HG02678 (cell line): ENCODE measurements at regions not wholly inside any gene's neighbourhood (a gene's known extent, or its start where the extent isn't known, plus 50 kb on each side); places are given as distances from the start of the nearest gene placed in this dataset.
A peak's percentile ranks its signal among the peaks of the same experiment; 100 is the strongest.
"Not testable (repeated sequence)": the region's sequence is repeated elsewhere in the genome, so short reads cannot be mapped to it uniquely, and the experiment has no call there.

ENCODE experiments used
- ATAC-seq: cut with Tn5 transposase; IDR thresholded peaks from one replicate; pipeline ENCODE4 v1.9.1; 2021; ENCODE audit warnings: mild to moderate bottlenecking, moderate library complexity; ENCODE audit not compliant: unreplicated experiment

DNA sequence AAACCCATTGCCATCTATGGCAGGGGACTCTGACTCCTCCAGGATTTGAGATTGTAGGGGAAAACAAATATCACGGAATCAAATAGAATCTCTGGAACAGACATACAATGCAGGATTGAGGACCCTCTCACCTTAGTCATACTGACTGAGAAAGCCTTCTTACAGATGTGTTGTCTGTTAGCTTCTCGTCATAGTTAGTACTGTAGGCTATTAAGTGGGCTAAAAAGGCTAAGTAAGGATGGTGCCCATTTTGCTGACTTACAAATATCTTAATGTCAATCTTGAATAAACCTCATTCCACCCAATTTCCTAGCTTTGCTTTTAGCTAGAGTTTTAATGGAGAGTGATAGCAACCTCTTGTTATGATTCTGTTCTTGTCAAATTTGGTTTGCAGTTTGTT, 352.4 kb downstream of the QKI start:
- no peak for ATAC-seq

DNA sequence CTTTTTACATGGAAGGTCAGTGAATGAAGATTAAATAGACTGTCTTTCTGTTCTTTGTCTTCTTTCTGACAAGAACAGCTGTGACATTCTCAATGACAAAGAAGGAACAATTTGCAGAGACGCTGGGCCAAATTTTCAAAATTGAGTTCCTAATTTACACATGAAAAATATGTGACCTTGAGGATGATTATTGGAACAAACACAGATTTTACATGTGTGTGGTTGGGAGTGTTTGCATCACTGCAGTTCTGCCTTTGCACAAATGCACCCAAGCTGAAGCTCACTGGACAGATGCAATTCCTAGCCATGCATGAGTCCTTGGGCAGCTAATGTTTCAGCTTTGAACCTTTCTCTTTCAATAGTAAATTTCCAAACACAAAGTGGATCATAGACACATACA, 350.8 kb downstream of the QKI start:
- no peak for ATAC-seq

DNA sequence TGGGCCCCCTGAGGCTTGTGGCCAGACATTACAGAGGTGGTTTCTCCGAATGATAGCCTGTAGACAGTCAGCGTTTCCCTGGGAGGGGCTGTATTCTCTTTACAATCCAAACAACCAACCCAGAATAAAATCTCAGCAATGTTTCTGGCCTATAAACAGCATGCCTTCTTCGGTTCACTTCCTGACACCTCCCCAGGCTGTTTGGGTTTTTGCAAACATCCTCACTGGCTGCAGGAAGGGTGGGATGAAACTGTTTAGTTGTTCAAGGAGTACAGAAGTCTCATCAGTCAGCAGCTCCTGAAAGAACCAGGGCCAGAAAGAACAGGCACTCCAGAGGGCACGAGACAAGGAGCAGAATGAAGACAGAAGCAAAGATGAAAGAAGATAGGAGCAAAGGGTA, 350.0 kb downstream of the QKI start:
- no peak for ATAC-seq

DNA sequence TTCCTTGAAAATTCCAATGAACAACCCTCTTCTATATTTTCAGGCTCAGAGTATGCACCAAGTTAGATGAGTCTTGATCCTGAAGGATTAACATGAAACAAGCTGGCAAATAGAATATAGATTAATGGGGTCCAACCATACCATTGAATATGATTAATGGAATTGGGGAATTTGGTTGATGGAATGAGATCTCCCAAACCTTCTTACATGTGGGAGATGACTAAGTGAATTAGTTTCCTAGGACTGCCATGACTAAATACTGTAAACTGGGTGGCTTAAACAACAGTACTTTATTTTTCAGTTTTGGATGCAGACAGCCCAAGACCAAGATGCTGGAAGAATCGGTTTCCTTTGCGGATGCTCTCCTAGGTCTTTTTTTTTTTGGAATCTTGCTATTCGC, 347.0 kb downstream of the QKI start:
- ATAC-seq = no peak

DNA sequence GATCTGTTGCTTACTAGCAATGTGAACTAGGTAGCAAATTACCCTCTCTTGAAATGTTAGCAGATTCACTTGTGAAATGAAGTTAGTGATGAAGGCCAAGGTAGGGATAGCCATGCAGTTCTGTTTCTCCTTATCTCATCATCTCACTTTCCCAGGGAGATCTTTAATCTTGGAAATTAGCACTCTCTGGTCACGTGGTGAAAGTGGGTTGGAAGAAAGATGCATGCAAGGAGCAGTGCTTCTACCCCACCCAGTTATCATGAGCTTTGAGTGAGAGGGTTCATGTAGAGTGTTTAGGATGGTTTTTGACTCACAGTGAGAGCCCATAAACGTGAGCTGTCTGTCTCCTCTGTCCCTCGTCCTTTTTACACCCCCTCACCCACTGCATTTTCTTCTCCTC, 346.3 kb downstream of the QKI start:
- ATAC-seq = no peak

GRCh38 chr6:163759542-163759941, 345.0 kb downstream of the QKI start:
- no peak for ATAC-seq

DNA sequence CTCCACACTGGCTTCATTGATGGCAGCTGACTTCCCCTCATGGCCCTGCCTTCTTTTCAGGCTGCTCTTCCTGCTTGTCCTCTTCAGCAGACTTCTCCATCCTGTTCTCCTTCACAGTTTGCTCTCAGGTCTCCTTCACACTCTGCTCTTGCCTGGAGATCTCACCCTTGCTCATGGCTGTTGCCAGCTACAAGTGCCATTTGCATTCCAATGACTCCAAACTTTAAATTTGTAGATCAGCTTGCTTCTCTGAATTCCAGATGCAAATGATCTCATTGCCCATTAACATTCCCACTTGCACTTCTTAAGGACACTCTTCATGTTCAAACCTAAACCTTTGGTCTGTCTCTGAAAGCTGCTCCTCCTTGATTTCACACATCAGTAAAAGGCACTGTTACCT, 343.0 kb downstream of the QKI start:
- no peak for ATAC-seq

DNA sequence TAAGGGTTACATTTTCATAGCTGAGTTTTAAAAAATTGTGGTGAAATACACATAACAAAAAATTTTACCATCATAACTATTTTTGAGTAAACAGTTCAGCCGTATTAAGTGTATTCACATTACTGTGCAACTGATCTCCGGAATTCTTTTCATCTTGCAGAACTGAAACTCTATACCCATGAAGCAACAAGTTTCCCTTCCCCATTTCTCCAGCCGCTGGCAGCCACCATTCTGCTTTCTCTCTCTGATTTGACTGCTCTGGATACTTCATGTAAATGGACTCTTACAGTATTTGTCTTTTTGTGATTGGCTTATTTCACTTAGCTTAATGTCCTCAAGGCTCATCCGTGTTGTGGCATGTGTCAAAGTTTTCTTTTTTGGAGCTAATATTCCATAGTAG, 341.6 kb downstream of the QKI start:
- ATAC-seq = peak; percentile 100

DNA sequence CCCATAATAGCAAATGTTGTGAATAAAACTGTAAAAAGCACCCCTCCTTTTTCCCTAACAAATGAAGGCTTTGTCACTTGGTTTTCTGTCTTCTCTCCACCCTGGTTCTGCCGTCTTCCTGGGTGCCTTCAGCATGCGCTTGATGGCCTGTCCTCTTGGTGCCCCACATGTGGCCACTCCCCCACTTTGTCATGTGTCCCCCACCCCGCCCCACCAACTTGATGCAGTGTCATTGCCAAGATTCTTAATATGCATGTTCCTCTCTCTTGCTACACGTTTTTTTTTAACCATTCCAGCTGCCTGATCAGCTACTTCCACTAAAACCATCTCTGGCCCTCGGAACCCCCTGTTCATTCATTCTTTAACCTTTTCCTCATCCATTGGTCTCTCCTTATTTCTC, 340.3 kb downstream of the QKI start:
- no peak for ATAC-seq

- no peak for ATAC-seq
These were observed 338.9 kb downstream of the QKI start for GRCh38 chr6:163753430-163753829.

DNA sequence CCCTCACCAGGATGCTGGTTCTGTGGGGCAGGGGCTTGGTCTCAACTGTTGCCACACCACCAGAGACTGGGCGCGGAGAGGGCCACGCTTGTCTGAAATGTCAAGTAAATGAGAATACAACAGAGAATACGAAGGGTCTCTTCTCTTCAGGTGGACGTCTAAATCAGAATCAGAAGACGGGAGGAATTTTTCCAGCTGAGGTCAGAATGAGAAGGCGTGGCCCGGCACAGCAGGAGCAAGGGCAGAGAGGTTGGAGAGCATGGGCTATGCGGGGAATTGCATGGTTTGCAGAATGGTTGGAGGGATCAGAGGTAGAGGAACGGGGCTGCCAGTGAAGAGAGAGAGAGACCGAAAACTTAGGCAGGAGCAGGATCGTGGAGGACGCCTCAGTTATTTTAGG, 337.9 kb downstream of the QKI start:
- no peak for ATAC-seq

DNA sequence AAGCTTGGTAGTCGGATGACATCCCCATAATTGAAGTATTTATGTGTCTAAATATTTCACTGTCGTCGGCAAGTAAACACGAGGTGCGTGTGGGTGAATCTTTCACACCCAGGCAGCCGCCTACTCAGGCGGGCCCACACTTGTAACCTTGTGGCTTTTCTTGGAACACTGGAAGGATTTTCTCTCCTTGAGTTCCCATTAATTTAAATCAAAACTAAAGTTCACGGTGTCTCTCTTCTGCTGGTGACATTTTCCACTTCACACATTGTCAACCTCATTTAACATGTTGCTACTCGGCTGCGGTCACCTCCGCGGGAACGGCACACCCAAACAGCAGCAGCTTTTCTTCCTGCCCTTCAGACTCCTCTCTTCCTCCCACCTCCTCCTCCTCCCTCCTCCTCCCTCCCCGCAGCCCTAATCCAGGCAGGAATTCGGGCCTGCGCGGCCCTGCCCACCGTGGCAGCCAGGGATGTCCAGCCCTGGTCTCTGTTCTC, 336.6 kb downstream of the QKI start:
- no peak for ATAC-seq

GRCh38 chr6:163750431-163751031, 336.0 kb downstream of the QKI start:
- no peak for ATAC-seq

- no peak for ATAC-seq
These were observed 334.4 kb downstream of the QKI start for GRCh38 chr6:163748886-163749285.

- no peak for ATAC-seq
These were observed 333.5 kb downstream of the QKI start for GRCh38 chr6:163748036-163748435.

DNA sequence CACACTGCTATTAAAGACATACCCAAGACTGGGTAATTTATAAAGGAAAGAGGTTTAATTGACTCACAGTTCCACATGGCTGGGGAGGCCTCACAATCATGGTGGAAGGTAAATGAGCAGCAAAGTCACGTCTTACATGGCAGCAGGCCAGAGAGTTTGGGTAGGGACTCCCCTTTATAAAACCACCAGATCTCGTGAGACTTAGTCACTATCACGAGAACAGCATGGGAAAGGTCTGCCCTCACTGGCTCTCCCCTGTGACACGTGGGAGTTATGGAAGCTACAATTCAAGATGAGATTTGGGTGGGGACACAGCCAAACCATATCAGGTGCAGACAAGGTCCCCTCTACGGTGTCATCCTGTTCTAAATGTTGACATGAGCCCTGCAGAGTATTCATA, 332.5 kb downstream of the QKI start:
- ATAC-seq = not testable (repeated sequence)

DNA sequence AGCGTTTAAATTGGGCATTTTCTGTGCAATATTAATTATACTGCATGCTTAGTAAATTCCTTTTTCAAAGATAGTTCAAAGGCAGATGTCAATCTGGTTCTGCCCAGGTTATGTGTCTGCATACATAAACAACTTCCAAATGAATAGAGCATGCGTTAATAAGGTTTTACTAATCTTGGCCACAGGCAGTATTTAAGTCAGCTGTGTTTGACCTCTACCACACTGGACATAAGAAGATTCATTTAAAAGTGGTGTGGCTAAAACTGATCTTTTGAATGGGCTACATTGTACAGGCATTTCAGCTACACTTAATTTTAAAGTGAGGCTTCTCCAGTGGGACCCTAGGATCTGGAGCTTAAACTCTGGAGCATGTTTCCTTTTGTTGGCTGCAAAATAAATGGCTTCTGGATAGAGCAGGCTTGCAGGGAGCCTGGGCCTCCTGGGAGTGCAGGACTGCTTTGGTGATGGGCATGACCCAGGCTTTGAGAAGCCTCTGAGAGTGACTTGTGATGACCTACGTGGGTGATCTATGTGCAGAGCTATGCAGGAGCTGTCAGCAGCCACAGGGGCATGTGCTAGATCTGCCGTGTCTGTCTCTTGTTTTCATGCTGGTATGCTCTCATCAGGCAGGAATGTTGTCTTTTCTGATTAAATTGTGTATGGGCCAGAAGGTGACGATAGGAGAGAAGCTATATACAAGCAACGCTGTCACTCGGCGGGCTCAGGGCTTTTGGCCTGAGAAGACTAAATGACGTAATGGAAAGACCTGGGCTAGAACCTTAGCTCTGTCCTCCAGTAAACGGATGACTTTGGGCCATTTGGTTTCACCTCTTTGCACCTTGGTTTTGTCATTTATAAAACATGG, 331.2 kb downstream of the QKI start:
- no peak for ATAC-seq

- ATAC-seq = no peak
These were observed 329.9 kb downstream of the QKI start for GRCh38 chr6:163744256-163744925.

GRCh38 chr6:163743796-163744195, 329.3 kb downstream of the QKI start:
- ATAC-seq = no peak

DNA sequence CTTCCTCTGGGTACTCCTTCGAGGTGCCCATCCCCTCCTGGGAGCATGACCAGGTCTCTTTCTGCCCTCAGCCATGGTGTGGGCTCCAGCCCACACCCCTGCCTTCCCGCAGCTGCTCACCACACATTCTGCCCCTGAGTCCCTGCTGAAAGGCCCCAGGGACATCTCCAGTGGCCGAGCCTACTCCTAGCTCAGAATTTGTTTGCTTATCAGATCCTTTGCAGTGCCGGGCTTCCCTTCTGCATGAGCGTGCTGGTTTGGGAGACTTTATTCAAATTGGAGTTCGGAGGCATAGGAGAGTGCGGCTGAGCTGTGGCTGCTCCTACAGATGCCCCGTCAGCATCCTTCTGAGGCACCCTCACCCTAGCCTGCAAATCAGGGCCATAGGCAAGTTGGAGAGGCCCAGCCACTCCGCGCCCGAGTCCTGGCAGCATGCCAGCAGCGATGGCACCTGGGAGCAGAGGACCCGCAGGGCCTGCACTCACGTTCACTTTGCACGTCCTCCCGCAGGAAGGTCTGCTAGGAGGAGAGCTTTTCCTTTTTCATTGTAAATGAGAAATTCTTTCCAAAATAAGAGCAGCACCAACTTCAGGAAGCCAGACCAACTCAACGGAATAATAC, 327.3 kb downstream of the QKI start:
- ATAC-seq = no peak

- no peak for ATAC-seq
These were observed 326.8 kb downstream of the QKI start for GRCh38 chr6:163741342-163741741.
